C4-2B (cell line): ENCODE measurements at regions not wholly inside any gene's neighbourhood (a gene's known extent, or its start where the extent isn't known, plus 50 kb on each side); places are given as distances from the start of the nearest gene placed in this dataset.

Experiments
- H3K27ac ChIP-seq: fragments of 450-650 bp; 2 replicates; pipeline ENCODE4 v1.5.1; 2017
- ZFX ChIP-seq: fragments of 450-650 bp; IDR thresholded peaks from 2 replicates; pipeline ENCODE4 v1.6.1; 2017
- TF ChIP-seq, protein P1 (sequence below): fragments of 450-650 bp; conservative IDR thresholded peaks from 2 replicates; pipeline ENCODE4 v1.5.1; 2017; ENCODE audit warnings: mild to moderate bottlenecking

GRCh38 chr14:35989736-35990135, 163.6 kb downstream of the BRMS1L start:
- H3K27ac ChIP-seq = no peak overlapping the region
- TF ChIP-seq, protein P1, sequence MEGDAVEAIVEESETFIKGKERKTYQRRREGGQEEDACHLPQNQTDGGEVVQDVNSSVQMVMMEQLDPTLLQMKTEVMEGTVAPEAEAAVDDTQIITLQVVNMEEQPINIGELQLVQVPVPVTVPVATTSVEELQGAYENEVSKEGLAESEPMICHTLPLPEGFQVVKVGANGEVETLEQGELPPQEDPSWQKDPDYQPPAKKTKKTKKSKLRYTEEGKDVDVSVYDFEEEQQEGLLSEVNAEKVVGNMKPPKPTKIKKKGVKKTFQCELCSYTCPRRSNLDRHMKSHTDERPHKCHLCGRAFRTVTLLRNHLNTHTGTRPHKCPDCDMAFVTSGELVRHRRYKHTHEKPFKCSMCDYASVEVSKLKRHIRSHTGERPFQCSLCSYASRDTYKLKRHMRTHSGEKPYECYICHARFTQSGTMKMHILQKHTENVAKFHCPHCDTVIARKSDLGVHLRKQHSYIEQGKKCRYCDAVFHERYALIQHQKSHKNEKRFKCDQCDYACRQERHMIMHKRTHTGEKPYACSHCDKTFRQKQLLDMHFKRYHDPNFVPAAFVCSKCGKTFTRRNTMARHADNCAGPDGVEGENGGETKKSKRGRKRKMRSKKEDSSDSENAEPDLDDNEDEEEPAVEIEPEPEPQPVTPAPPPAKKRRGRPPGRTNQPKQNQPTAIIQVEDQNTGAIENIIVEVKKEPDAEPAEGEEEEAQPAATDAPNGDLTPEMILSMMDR = no peak
- TF ChIP-seq ZFX = no peak

DNA sequence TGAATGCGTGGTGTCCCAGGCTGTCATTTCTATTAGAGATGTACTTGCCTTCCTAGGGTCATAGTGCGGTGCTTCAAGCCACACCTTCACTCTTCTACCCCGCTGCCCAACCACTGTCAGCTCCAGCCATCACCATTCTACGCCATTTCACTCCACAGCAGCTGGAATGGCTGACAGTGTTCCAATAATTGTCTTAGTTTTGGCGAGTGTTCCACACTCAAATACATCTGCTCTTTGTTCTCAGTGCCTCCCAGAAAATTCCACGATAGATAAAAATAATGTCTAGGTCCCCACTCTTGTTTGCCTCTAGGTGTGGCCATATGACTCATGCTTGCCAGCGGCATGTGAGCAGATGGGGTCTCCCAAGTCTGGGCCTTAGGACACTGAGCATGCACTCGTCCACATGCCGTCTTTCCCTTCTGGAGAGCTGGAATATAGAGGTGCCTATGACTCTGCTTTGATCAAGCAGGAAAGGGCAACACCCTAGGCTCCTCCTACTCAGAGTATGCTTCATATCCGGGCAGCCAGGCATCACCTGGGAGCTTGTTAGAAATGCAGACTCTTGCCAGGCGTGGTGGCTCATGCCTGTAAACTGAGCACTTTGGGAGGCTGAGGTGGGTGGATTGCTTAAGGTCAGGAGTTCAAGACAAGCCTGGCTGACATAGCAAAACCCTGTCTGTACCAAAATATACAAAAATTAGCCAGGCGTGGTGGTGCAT, 163.0 kb downstream of the BRMS1L start:
- TF ChIP-seq, protein P1 = no peak
- no peak for TF ChIP-seq ZFX
- no peak overlapping the region for H3K27ac ChIP-seq

- TF ChIP-seq, protein P1 = no peak
- TF ChIP-seq ZFX = no peak
- H3K27ac ChIP-seq = no peak overlapping the region
These were observed 162.4 kb downstream of the BRMS1L start for GRCh38 chr14:35988550-35988949.

DNA sequence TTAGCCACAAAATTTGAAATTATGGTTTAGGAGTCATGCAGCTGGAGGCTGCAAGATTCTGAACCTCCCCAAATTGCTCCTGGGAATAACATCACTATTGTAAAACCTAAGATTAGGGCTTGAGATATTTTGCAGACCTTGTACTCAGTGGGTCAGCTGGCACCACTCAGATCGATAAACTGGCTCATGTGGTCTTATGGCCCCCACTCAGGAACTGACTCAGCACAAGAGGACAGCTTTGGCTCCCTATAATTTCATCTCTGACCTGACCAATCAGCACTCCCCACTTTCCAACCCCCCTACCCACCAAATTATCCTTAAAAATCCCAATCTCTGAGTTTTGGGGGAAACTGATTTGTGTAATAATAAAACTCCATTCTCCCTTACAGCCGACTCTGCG, 161.6 kb downstream of the BRMS1L start:
- no peak overlapping the region for H3K27ac ChIP-seq
- TF ChIP-seq ZFX = no peak
- TF ChIP-seq, protein P1 = no peak

- H3K27ac ChIP-seq = no peak overlapping the region
- TF ChIP-seq ZFX = no peak
- TF ChIP-seq, protein P1 = no peak
These were observed 160.1 kb downstream of the BRMS1L start for GRCh38 chr14:35986219-35986573.

GRCh38 chr14:35985474-35986218, 159.5 kb downstream of the BRMS1L start:
- TF ChIP-seq, protein P1 = peak; percentile 27
- no peak for TF ChIP-seq ZFX
- H3K27ac ChIP-seq = no peak overlapping the region

- H3K27ac ChIP-seq = no peak overlapping the region
- no peak for TF ChIP-seq ZFX
- TF ChIP-seq, protein P1 = no peak
These were observed 153.4 kb downstream of the BRMS1L start for GRCh38 chr14:35979531-35979930.
